ENCODE measurements at regions not wholly inside any gene's neighbourhood (a gene's known extent, or its start where the extent isn't known, plus 50 kb on each side); places are given as distances from the start of the nearest gene placed in this dataset.

- no peak for DNase-seq (ENCODE audit: low read depth, low spot score)
- H3K4me3 ChIP-seq (ENCODE audit: low read depth, low read length), result no peak overlapping the region
- in situ Hi-C loops (cut with HindIII; ENCODE audit: low sequenced_read_pairs), result no loop called here
- no peak for TF ChIP-seq CTCF (IDR thresholded peaks at IDR 0.05; ENCODE audit: low read depth, low read length)
These were observed 168.2 kb upstream of the ROBO2 start for GRCh38 chr3:76871655-76872054.

GRCh38 chr3:76872999-76873398 is 166.9 kb upstream of the ROBO2 start:
- in situ Hi-C loops (cut with HindIII; ENCODE audit: low sequenced_read_pairs), result no loop called here
- DNase-seq (ENCODE audit: low read depth, low spot score), result no peak
- TF ChIP-seq CTCF (IDR thresholded peaks at IDR 0.05; ENCODE audit: low read depth, low read length), result no peak
- no peak overlapping the region for H3K4me3 ChIP-seq (ENCODE audit: low read depth, low read length)

GRCh38 chr3:76873532-76874242 is 166.2 kb upstream of the ROBO2 start:
- no peak for TF ChIP-seq CTCF (IDR thresholded peaks at IDR 0.05; ENCODE audit: low read depth, low read length)
- no peak overlapping the region for H3K4me3 ChIP-seq (ENCODE audit: low read depth, low read length)
- DNase-seq (ENCODE audit: low read depth, low spot score), result no peak
- in situ Hi-C loops (cut with HindIII; ENCODE audit: low sequenced_read_pairs), result no loop called here

- in situ Hi-C loops (cut with HindIII; ENCODE audit: low sequenced_read_pairs), result no loop called here
- TF ChIP-seq CTCF (IDR thresholded peaks at IDR 0.05; ENCODE audit: low read depth, low read length), result no peak
- no peak for DNase-seq (ENCODE audit: low read depth, low spot score)
- no peak overlapping the region for H3K4me3 ChIP-seq (ENCODE audit: low read depth, low read length)
These were observed 159.9 kb upstream of the ROBO2 start for GRCh38 chr3:76879959-76880358.

- no peak for TF ChIP-seq CTCF (IDR thresholded peaks at IDR 0.05; ENCODE audit: low read depth, low read length)
- no peak for DNase-seq (ENCODE audit: low read depth, low spot score)
- H3K4me3 ChIP-seq (ENCODE audit: low read depth, low read length), result no peak overlapping the region
- in situ Hi-C loops (cut with HindIII; ENCODE audit: low sequenced_read_pairs), result no loop called here
These were observed 153.0 kb upstream of the ROBO2 start for GRCh38 chr3:76886761-76887500.

GRCh38 chr3:76888856-76889255 is 151.0 kb upstream of the ROBO2 start:
- TF ChIP-seq CTCF (IDR thresholded peaks at IDR 0.05; ENCODE audit: low read depth, low read length), result no peak
- in situ Hi-C loops (cut with HindIII; ENCODE audit: low sequenced_read_pairs), result no loop called here
- H3K4me3 ChIP-seq (ENCODE audit: low read depth, low read length), result no peak overlapping the region
- DNase-seq (ENCODE audit: low read depth, low spot score), result no peak
